ENCODE measurements at regions not wholly inside any gene's neighbourhood (a gene's known extent, or its start where the extent isn't known, plus 50 kb on each side); places are given as distances from the start of the nearest gene placed in this dataset.

DNA sequence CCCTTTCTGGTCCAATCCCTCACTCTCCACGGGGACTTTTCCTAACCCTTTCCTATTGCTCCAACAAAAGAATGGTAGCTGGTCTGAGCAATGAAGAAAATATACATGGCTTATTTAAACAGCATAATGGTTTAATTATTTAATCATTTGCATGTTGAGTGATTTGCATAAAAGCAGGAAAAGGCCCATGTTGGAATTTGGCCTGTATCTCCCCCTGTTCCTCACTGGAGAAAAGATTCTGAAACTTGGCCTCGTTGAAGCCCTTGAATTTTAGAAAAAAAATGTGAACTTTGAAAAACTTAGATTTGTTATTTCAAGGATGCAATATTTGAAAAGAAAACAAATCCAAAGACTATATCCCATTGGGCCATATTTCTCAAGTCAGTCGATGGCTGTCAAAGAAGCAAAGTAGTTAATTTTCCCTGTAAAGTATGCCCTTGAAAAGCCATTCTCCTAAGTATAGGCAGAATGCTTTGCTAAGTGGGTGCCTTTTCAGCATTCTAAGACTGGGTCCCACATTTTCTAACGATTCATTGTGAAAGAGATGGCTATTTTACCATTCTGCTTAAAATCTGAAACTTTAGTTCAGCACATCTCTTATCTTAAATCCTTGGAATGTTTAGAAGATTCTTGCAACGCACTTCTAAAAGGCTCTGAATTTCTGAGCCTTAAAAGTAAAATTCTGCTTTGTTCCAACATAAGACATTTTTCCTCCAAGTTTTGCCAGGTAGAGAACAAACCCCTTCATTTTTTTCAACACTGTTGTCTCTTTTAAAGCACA is 428.8 kb downstream of the ARHGEF28 start:
- Histone ChIP-seq H3K36me3 (ENCODE audit: control insufficient read depth in 2 of 4, insufficient read depth in 4 of 4, low read length in 3 of 4) (no peaks in the 10 kb centered on the region), H3K9ac (replicated peaks in 1 of 4; ENCODE audit: extremely low read depth in 1 of 4, low read depth in 3 of 4, low read length in 3 of 4) (no peak overlapping the region), H3K4me3 (ENCODE audit: extremely low read depth in 1 of 4, insufficient read depth in 2 of 4, low read depth in 3 of 4, low read length in 4 of 4) (no peak overlapping the region), H2BK20ac (ENCODE audit: low read length) (no peak overlapping the region), H3K18ac (ENCODE audit: extremely low read depth, low read length) (no peak overlapping the region), H2AK5ac (ENCODE audit: low read depth, low read length) (no peak overlapping the region), H3K9me3 (ENCODE audit: insufficient read depth in 2 of 2, low read depth in 1 of 2, low read length in 1 of 2) (no peaks in the 10 kb centered on the region), H3K79me1 (ENCODE audit: low read depth, low read length) (no peaks in the 10 kb centered on the region), H2BK120ac (replicated peaks; ENCODE audit: low read depth, low read length) (no peak overlapping the region), H3K23me2 (ENCODE audit: low read depth, low read length) (no peaks in the 10 kb centered on the region), H3K79me2 (ENCODE audit: control insufficient read depth in 1 of 2, insufficient read depth in 2 of 2, low read length in 2 of 2) (no peaks in the 10 kb centered on the region), H3K14ac (ENCODE audit: insufficient read length) (no peak overlapping the region), H3K27me3 (replicated peaks in 1 of 4; ENCODE audit: control insufficient read depth in 3 of 4, extremely low read depth in 1 of 4, insufficient read depth in 3 of 4, low read length in 3 of 4) (no peaks in the 10 kb centered on the region; a peak in 1 of 7 replicates), H3K4ac (replicated peaks; ENCODE audit: insufficient read length, low read depth, low read length) (no peak overlapping the region), H3K56ac (replicated peaks; ENCODE audit: insufficient read length, low read depth, low read length) (no peak overlapping the region), H4K5ac (ENCODE audit: insufficient read length, low read depth, low read length) (no peak overlapping the region), H2BK5ac (ENCODE audit: low read depth, low read length) (no peak overlapping the region), H3K23ac (ENCODE audit: insufficient read length) (no peak overlapping the region), H4K20me1 (replicated peaks in 1 of 2; ENCODE audit: control insufficient read depth in 1 of 2, insufficient read depth in 2 of 2, low read length in 2 of 2) (no peaks in the 10 kb centered on the region), H4K91ac (replicated peaks; ENCODE audit: insufficient read length, low read length) (no peak overlapping the region), H3K4me2 (ENCODE audit: insufficient read depth in 1 of 2, low read depth in 2 of 2, low read length in 2 of 2) (no peak overlapping the region), H4K8ac (ENCODE audit: extremely low read depth, insufficient read depth, low read length) (no peak overlapping the region), H3K27ac (ENCODE audit: low read depth, low read length) (no peak overlapping the region), H2AFZ (ENCODE audit: low read length) (no peak overlapping the region), H3K4me1 (replicated peaks in 1 of 4; ENCODE audit: control insufficient read depth in 3 of 4, insufficient read depth in 4 of 4, low read length in 3 of 4) (peaks cover 0 to 7% (median 0%) of the 10 kb centered on the region in 4 experiments; a peak in 1 of 7 replicates), H2BK15ac (ENCODE audit: low read length) (no peak overlapping the region), H2BK12ac (ENCODE audit: low read depth, low read length) (no peak overlapping the region)
- WGBS, 2 experiments (ENCODE audit: extremely low coverage in 1 of 2, insufficient coverage in 1 of 2, insufficient read length in 1 of 2, insufficient replicate concordance in 2 of 2, low coverage in 1 of 2, low lambda C conversion rate in 2 of 2, missing lambda C conversion rate in 1 of 2), result 92% methylated on average over 5 of the region's 5 CpGs; no CpG with 5 or more reads in 1 of the 2 experiments
- DNase-seq (ENCODE audit: low read depth in 1 of 2, low spot score in 2 of 2), result no peak
- ChIA-PET CTCF (ENCODE audit: partially characterized antibody) (interaction anchor here (1.4 to 1.9 kb wide), 2 partner anchors 12 to 19 kb away, joined by 4 to 7 read pairs; no protein-coding TSS in a partner anchor), POLR2A (ENCODE audit: partially characterized antibody) (no interaction called here)
- FAIRE-seq, result no peak
- TF ChIP-seq SIRT6 (IDR thresholded peaks at IDR 0.05; ENCODE audit: low read length) (no peak), JUND (IDR thresholded peaks at IDR 0.05; ENCODE audit: low read length) (no peak), NRF1 (IDR thresholded peaks at IDR 0.05; ENCODE audit: low read depth, low read length) (no peak), RXRA (IDR thresholded peaks at IDR 0.05; ENCODE audit: insufficient read depth, low read depth, low read length) (no peak), SAP30 (IDR thresholded peaks at IDR 0.05; ENCODE audit: insufficient read depth, insufficient replicate concordance, low read length) (no peak), YY1 (IDR thresholded peaks at IDR 0.05; ENCODE audit: low read depth, low read length) (no peak), JUN (IDR thresholded peaks at IDR 0.05; ENCODE audit: low read depth, low read length) (no peak), SIX5 (IDR thresholded peaks at IDR 0.05; ENCODE audit: low read depth, low read length) (no peak), CTBP2 (IDR thresholded peaks at IDR 0.05; ENCODE audit: borderline replicate concordance, insufficient read depth, insufficient read length, low read length) (no peak), RNF2 (IDR thresholded peaks at IDR 0.05; ENCODE audit: borderline replicate concordance, low read depth, low read length, missing control alignments, poor library complexity, severe bottlenecking) (no peak), EZH2 (IDR thresholded peaks at IDR 0.05; ENCODE audit: low read depth, low read length, severe bottlenecking) (no peak), CEBPB (IDR thresholded peaks at IDR 0.05; ENCODE audit: low read depth, low read length) (no peak), EGR1 (IDR thresholded peaks at IDR 0.05; ENCODE audit: borderline replicate concordance, low read depth, low read length) (no peak)
